HG02885 (cell line): ENCODE measurements at regions not wholly inside any gene's neighbourhood (a gene's known extent, or its start where the extent isn't known, plus 50 kb on each side); places are given as distances from the start of the nearest gene placed in this dataset.
"Not testable (repeated sequence)": the region's sequence is repeated elsewhere in the genome, so short reads cannot be mapped to it uniquely, and the experiment has no call there.

ENCODE experiments used
- ATAC-seq: cut with Tn5 transposase; IDR thresholded peaks from one replicate; pipeline ENCODE4 v1.9.1; 2021; ENCODE audit warnings: mild to moderate bottlenecking; ENCODE audit not compliant: unreplicated experiment, poor library complexity

GRCh38 chr9:21590058-21590996 is 108.2 kb upstream of the IFNE start:
- no peak for ATAC-seq

GRCh38 chr9:21591221-21592062 is 109.3 kb upstream of the IFNE start:
- ATAC-seq = peak; percentile 72

GRCh38 chr9:21592063-21592338 is 109.9 kb upstream of the IFNE start:
- no peak for ATAC-seq

DNA sequence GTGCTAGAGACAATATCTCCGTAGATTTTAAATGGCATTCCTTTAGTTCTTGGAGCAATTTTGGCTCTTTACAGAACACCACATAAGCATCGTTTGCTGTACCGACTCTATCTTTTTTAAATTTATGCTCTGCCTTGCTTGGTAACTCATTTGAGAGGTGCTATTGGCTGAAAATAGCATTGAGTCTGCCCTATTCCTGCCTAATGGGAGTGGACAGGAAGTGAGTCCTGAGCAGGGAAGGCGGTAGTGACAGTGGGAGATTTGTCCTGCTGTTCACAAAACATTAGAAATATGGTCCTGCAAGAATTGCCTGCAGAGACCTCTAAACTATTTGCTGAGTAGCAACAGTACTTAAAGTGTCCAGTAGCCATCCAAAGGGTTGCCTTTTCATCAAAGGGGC is 115.2 kb upstream of the IFNE start:
- no peak for ATAC-seq

DNA sequence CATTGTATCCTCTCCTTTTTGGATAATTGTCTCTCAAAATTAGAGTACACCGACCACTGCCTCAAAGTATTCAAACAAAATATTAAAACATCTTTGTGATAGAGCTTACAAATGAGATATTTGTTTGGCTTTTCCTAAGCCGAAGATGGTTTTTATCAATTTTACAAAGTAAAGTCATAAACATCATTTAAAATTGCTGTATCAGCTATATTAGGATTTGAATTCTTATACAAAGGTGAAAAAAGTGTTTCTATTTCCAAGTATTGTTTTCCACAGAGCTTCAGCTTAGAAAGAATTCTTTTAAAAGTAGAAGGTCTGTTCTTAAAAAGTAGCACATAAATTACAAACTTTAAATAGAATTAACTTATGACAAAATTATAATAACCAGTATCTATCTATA is 116.6 kb upstream of the IFNE start:
- ATAC-seq = no peak

DNA sequence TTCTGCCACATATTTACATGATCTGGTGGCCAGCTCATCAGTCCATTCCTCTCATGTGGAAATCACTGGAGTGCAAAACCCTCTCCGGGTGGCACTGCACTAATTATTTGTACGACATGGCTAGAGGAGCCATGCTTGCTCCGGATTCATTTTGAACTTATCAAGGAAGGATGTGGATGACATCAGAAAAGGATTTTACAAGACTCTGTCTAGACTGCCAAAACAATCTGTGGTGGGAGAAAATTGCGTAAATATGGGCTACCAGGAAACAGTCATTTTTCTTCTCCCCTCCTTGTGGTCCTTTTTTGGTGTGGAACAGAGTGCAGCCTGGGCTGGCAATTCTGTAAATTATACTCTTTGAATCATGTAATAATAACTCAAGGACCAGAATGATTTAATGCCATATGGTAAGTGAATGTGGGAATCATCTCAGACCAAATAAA is 123.4 kb upstream of the IFNE start:
- no peak for ATAC-seq

DNA sequence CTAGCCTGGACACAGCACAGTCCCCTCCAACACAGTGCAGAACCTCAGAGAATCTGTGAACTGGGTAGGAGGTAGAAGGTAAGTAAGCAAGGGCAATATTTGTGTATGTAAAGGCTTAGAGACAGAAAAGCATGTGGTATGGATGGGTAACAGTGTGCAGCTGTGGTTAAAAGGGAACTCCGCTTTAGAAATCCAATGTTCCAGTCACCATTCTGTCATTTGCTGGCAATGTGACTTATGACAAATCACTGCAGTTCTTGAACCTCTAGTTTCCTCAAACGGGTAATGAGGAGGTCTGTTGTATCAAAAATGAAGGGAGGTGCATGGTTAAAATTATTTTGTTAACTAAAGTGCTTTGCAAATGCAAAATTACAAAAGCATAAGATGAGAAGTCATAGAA is 125.5 kb upstream of the IFNE start:
- ATAC-seq = no peak

DNA sequence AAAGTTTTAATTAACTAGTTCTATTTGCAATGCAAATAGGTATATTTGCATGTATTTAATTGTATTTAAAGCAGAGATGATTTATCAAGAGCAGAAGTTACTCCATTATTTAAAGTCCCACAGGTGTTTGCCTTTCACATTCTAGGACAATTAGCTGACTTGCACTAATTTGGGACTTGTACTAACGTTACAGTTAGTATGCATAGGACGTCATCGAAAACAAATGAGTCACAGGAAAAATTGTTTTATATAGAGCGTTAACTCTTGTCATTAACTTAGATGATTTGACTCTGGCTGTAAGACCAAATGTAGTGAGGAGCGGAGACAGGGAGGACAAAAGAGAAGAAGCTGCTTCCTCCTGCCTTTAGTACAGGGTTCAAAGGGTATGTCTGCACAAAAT is 126.1 kb upstream of the IFNE start:
- ATAC-seq = no peak

DNA sequence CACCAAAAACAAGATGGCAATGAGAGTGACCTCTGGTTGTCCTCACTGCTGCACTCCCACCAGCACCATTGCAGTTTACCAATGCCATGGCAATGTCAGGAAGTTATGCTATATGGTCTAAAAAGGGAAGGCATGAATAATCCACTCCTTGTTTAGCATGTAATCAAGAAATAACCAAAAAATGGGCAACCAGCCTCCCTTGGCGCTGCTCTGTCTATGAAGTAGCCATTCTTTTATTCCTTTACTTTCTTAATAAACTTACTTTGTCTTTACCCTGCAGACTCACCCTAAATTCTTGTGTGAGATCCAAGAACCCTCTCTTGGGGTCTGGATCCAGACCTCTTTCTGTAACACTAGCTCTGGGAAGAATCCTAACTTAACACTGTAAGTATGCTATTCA is 127.4 kb upstream of the IFNE start:
- no peak for ATAC-seq

DNA sequence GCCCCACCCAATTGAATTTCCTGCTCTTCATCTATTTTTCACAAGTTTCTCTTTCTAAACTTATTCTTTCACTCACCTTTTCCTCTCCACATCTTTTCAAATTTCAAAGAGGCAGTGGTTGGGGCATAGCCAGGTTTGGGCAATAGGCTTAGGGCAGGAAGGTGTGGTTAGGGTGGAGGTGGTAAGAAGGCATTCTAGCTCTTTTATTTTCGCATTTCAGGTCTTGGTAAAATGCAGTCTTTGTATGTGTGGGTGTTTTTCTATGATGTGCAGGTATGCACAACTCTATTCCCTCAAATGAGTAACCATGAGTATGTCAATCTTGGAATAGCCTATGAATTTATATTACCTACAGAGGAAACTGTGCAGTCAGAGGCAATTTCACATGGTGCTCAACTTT is 129.8 kb upstream of the IFNE start:
- ATAC-seq = no peak

- no peak for ATAC-seq
These were observed 132.9 kb upstream of the IFNE start for GRCh38 chr9:21615018-21615417.

DNA sequence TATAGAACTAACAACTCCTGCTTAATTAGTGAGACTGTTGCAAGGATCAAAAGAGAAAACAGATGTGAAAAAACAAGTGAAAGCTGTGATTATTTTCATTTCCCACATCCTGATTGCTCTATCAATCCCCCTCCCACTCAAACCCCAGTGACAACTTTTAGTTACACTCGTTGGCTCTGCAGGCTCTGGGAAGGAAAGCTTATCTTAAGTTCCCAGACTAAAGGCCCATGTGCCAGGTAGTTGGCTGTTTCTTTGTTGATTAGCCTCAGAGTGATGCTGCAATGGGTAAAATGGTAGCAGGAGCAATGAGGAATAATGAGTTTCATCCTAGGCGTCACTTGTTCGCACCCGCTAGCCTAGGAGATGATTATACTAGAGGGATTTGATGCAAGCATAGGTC is 133.3 kb upstream of the IFNE start:
- ATAC-seq = no peak

- no peak for ATAC-seq
These were observed 134.1 kb upstream of the IFNE start for GRCh38 chr9:21616082-21616778.

- no peak for ATAC-seq
These were observed 142.8 kb upstream of the IFNE start for GRCh38 chr9:21624675-21625644.

DNA sequence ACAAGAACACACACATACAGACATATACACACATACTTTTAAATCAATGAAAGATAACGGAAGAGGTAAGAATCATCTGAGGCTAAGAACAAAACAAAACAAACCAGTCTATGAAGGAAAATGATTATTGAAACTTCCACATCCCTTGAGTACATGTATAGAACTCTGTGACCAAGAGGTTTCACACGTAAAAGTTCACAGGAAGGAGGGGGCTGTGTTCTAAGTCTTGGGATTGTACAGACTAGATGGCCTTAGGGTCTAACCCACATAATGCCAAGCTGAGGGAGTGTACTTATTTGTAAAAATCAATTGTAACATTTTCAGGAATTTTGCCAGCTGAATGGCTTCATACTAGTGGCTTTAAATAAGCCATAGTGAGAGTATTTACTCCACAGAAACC is 144.4 kb upstream of the IFNE start:
- no peak for ATAC-seq

DNA sequence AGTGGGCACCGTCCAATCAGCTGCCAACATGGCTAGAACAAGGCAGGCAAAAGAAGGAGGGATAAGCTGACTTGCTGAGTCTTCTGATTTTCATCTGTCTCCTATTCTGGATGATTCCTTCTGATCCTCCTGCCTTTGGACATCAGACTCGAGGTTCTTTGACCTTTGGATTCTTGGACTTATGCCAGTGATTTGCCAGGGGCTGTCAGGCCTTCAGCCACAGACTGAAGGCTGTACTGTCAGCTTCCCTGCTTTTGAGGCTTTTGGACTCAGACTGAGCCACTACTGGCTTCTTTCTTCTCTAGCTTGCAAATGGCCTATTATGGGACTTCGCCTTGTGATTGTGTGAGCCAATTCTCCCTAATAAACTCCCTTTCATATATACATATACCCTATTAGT is 146.8 kb upstream of the IFNE start:
- ATAC-seq = not testable (repeated sequence)

- no peak for ATAC-seq
These were observed 152.8 kb upstream of the IFNE start for GRCh38 chr9:21634951-21635350.

DNA sequence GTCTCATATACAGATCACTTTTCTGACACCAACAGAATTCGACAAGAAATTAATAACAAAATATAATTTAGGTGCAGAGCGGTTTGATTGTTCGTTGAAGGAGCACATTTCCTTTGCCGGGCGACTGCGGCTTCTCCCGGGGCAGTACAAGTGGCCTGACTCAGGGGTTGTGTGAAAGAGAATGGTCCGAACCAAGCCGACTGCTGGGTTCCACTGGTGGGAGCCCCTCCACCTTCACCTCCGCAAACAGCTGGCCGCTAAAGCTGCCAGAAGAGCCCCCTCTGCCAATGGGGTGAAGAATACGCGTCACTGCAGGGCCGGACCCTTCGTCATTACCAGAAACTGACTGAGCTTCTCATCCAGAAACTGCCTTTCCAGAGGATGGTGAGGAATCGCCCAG is 156.0 kb upstream of the IFNE start:
- ATAC-seq = no peak

- ATAC-seq = no peak
These were observed 149.3 kb upstream of the MTAP start for GRCh38 chr9:21653091-21653490.

DNA sequence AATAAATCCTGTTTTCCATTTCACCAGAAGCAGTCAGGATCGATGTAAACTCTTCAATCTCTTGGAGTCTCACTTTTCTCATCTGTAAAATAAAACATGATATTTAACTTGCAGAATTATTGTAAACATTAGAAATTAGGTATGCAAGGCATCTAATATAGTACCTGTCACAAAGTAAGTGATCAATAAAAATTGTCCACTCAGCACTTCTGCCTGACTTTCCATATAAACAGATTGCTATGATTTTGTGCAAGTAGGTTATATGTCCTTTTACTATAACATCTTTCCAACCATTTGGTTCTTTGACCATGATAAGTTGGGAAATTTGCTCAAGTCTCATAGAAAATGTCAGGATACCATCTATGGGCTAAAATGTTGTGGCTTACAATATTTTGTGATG is 148.8 kb upstream of the MTAP start:
- ATAC-seq = no peak
